SK-N-DZ (cell line): ENCODE measurements at regions not wholly inside any gene's neighbourhood (a gene's known extent, or its start where the extent isn't known, plus 50 kb on each side); places are given as distances from the start of the nearest gene placed in this dataset.

Source experiments
- DNase-seq: peaks from one replicate; pipeline ENCODE4 v3.0.0-alpha.2; 2015; ENCODE audit warnings: low spot score

DNA sequence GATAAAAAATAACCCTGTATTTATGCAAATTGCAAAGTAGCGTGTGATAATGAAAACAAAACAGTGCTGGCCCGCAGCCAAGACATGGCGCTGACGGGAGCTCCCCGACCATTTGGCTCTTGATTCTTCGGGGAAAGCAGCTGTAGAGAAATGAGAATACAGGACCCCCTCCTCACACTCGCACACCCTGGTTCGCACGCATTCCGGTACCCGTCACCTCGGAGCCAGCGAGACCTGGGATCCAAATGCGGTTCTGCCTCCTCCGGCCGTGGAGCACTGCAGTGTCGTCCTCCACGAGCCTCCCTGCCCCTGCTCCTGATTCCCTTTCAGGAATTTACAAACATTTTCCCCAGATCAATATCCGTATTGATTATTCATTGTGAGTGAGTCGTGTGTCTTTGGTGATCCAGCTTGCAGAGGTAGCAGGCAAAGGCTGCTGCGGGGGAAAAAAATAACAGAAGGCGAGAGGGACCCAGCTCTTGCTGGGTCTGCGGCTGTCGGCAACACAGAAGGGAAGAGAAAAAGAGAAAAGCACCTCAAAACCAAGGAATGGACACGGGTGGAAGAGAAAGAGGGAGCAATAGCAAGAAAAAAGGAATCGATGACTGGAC is 184.1 kb upstream of the ZFHX3 start:
- peak; percentile 30 for DNase-seq

DNA sequence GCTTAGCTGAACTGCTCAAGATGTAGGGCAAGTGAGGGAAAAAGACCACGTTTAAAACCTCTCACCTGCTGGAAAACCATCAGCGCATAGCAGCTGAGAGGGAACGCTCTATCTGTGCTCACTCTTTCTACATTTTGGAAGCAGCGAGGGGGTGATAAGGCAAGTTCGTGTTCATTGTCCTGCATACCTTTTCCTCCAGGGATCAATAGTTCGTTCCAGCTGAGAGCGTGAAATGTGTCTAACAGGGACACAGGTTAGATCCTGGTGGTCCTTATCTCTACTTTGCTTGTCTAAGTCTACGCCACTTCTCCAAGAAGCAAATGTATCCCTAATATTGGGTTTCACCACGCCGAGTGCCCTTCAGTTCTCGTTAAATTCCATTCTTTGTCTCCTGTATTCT is 183.5 kb upstream of the ZFHX3 start:
- DNase-seq: peak; percentile 51

DNA sequence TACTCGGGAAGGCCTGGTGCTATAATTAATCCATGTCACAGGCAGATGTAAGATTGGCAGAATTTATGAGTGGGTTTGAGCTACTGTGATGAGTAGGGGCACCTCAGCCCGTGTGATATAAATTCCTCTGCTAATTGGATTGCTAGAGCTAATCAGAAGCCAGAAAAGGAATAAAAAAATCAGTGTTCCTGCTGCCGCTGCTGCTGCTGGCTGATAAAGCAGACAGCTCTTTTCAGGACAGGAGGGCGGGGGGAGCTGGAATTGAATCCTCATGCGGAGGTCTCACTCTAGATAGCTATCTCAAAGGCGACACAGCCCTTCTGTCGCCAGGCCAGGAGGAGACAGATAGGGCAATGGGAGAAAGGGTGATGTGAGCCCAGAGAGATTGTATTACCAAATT is 182.7 kb upstream of the ZFHX3 start:
- peak; percentile 88 for DNase-seq

DNA sequence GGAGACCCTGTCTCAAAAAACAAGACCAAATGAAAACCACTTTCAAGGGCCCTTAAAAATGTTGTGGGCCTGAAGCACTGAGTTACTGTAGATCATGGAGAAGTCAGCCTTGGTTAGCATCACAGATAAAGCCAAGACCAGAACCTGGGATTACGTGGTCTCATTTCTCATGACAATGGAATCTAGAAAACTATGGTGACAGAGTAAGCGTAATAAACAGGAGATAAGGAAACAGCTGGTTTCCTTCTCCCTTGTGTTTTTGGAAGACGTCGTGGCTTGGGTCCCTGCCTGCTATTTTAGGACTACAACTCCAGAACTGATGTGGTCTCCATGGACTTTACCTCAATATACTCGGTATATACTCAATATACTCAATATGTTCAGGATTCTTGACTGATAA is 180.7 kb upstream of the ZFHX3 start:
- DNase-seq: no peak

DNA sequence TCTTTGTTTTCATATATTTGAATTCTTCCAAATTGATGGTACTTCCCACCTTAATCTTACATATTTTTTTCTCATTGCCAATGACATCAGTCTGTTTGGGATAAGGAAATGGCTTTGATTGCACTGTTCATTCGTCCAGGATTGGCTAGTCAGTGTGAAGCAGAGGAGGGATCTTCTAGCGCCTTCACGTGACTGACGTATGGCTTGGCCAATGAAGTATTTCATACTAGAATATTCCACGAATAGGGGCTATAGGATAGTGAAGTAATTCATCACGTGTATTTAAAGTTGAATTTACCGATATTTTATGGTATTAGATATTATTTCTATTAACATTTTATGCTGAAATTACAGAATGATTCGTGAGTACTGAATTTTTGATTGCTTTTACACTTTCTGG is 178.7 kb upstream of the ZFHX3 start:
- no peak for DNase-seq

DNA sequence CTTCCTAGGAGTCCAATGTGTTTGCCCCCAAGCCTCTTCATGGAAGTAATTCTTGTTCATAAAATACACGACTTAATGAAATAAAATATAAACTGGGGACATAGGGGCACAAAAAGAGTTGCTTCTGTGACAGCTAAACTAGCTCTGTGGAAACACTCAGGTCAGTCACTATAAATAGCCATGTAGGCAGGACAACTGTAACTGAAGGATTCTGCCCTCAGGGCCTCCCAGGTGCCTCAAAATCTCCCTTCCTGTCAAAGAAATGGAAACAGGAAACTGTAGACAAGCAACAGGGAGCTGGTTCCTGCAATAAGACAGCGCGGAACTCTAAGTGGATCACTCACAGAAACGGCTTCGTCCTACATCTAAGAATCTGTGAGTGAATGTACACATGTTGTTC is 178.1 kb upstream of the ZFHX3 start:
- no peak for DNase-seq

DNA sequence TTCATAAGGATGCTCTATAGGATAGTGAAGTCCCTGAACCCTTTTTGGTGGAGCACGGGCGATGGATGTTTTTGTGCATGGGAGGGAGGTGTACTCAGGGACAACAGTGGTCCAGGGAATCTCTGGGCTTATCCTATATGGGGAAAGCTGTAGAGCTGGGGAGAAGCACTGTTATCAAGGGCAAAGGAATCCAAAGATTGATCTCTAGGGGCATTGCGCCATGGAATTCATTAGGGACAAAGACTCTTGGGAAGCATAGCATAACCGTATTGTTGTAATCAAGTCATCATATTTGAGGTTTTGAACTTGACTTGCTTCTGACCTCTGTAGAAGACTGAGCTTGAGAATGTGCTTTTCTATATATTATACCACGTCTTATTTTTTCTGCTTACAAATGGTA is 172.9 kb upstream of the ZFHX3 start:
- no peak for DNase-seq

DNA sequence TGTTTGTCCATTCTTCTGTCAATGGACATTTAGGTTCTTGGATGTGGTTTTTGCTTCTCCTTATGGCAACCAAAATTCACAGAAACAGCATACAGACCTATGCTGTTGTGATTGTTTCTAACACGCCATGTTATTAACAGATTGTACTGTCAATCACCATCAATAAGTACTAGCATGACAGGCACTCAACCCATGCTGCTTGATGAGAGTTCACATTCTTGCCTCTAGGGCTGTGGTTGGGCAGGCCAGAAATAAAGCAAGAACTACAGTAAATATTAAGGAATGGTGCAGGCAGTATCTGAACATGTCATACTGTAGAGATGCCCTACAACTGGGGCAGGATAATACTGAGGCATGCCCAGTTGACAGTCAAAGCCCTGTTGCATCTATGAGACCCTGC is 171.2 kb upstream of the ZFHX3 start:
- DNase-seq: no peak

DNA sequence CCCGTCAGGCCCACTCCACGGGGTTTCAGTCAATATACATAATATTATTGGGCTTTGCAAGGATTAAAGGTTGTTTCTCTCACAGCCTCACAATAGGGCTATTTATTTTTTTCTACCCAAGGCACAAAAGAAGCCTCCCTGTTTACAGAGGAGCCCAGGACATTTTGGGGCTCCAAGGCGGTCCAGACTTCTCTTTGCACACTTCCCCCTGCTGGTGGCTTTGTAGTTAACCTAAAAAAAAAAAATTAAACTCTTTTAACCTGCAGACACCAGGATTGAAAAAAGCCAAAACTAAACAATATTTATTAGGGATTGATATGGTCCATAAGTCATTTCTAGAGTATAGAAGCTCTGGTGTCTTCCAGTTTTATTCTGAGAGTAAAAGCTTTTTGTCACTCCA is 169.7 kb upstream of the ZFHX3 start:
- no peak for DNase-seq

DNA sequence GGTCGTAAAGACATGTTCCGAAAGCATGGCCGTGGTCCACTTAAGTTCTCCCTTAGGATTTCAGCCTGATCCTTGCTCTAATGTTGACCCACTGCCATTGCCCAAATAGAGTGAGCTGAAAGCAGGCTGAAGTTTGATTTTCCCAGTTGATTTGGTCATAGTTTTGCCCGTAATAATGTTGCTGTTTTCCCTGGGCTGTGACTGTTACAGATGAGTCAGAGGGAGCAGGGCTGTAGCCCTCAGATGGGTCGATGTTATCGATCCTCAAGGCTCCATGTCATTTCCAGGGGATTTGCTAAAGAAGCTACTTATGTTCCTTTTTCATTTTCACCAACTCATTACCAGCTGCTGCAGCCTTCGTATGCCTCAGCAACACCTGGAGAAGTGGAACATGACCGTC is 169.0 kb upstream of the ZFHX3 start:
- DNase-seq: no peak

DNA sequence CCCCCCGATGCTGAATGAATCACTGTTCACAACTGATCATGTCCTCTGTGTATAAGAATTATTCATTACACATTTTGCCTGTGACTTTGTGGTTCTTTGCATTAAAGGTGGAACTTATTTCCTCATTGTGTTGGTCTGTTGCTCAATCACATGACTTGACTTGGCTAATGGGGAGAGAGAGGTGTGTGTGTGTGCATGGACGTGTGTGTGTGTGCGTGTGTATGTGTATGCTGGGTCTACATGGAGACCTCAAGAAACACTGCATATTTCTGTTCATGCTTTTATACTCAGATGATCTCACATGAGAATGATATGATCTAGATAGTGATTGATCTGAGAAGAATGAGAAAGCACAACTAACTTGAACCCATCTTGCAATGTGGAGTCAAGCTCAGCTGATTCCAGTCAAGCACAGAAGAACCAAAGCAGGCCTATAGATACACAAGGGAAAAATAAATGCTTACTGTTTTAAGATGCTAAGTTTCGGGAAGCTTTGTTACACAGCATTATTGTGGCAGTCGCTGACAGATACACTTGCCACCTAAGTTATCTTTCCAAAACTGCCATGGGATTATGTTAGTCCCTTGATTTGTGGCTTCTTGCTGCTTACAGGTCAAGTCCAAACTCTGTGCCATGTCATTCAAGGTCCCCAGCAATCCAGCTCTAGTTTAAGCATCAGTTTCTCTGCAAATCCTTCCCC is 167.9 kb upstream of the ZFHX3 start:
- no peak for DNase-seq

DNA sequence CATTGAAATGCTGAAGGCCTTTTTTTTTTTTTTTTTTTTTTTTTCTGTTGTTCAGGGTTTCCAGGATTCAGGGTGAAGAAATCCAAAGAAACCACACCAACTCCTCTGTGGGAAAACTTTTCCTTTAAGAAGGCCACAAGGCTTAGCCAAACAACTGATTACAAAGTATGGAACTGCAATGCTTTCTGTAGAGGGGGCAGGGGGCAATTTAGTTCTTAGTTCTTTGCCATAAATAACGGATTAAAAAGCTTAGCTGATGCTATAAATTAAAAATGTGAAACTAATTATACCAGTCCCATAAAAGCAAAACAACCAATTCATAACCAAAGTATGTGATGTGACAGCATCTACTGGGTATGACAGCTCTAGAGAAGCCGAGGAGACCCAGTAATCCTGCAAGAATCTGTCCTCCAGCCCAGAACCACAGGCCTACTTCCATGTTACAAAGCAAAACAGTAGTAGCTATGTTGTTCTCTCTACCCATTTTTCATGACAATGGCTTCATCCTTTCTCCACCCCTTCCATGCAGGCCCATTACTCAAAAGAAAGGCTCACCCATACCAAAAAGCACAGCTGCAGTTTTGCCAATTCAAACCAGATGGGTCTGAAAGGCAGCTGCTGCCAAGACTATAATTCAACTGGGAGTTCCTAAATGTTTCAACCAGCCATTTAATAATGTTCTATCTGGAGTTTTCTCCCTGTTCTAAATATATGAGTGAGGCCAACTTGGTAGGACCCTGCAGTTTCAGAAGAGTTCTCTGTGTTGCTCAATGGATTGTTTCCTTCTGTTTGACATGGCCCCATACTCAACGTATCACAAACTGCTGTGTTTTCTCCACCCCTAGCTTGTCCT is 167.1 kb upstream of the ZFHX3 start:
- no peak for DNase-seq

DNA sequence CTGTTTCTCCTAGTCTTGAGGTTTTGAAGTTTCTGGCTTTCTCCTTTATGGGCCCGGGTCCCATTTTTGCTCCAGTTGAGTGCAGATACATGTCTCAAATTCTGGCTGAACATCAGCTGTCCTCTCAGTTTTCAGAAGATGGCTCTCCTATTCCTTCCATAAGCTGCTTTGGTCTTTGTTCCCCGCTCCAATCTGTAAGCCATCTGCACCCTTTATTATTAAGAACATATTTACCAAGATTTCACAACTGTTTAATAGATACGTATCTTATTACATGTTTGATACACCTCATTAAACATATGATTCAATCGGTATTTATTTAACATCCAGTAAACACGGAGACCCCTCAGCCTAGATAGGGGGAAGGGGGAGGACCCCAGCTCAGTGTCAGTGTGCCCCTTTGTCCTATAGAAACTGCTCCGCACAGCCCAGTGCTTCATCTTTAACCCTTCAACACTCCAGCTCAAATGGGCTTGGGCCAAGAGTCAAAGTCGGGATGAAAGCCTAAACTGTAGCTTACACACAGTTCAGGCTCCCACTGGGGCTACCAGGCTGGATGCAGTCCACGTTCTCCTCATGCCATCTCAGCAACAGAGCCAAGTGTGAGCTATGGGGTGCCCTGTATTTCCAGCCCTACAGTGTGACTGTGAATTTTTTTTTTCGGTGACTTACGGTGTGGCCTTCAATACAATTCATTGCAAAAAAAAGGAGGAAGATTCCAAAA is 166.0 kb upstream of the ZFHX3 start:
- DNase-seq: no peak

DNA sequence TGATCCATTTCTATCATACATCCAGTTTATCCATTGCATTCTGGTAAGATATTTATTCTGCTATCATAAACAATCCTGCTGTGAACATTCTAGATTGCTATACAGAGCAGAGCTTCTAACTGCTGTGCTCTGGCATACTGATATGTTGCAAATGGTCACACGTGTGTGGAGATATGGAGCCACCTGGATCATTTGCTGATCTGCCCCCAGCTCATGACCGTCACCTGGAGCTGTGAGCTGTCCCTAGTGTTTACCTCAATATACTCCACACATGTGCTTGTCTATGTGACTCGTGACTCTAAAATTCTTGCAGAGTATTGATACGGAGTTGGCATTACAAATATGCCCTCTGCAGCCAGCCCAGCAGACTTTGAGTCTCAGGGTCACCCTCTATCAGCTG is 164.5 kb upstream of the ZFHX3 start:
- DNase-seq: no peak

DNA sequence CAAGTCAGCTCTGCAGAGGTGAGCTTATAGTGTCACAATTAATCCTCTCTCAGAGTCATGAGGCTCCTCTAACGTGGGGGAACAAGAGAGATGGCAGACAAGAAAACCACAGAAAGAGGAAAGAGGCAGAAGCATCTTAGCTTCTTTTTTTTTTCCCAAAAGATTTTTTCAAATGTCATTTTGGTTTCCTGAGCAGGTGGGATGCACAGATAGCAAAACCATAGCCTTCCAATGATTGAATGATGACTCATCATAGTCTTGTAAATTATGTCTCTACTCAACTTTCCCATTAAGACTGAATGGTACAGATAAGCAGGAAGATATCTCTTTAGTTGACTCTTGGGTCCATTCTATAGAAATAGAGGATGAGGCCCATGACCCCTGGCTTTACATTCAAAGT is 162.8 kb upstream of the ZFHX3 start:
- DNase-seq: no peak

DNA sequence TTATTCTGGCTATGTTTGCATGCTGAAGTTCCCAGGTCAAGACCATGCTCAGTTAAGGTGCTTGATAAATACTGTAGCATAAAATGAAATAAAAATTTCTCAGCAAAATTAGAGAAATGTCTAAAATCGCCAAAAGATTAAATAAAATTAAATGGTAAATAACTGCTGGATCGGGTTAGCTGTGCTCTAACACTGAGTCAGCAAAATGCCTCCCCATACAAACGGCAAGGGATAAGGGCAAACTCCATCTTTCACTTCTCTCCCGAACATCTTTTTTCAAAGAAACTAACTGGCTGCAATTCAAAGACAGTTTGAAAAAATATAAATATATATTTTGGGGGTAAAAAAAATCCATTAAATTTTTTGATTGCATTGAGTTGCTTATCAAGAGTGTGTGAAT is 162.2 kb upstream of the ZFHX3 start:
- DNase-seq: no peak

DNA sequence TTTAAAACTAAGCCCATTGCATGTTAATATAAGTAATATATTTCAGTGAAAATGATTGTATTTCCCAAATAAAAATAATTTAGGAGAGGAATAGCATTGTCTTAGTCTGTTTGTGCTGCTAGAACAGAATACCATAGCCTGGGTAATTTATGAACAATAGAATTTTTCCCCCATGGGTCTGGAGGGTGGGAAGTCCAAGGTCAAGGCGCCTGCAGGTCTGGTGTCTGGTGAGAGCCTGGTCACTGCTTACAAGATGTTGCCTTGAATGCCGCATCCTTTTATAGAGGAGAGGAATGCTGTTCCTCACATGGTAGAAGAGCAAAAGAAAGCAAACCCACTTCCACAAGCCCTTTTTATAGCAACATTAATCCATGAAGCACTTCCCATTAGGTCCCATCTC is 161.3 kb upstream of the ZFHX3 start:
- no peak for DNase-seq

DNA sequence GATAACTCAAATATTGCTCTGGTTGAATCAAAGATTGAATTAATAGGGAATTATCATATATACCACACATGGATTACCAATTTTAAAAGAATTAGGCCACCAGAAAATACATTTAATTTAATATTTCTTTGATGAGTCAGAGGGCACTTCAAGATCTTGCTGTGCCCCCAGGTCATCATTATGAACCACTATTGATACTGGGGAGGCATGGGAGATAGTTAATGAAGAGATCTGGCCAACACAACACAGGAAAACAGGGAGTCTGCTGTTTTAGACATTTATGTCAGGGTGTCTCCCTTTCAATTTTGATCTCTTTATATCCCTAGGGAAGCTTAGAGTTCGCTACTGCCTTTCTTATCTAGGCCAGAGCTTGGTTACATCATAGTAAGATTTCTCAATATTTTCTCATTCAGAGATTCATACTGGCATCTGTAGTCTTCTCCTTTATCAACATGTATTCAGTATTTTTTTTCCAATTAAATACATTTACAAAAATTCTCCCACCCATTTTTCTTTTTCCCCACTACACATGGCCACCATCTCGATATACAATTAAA is 158.3 kb upstream of the ZFHX3 start:
- no peak for DNase-seq

DNA sequence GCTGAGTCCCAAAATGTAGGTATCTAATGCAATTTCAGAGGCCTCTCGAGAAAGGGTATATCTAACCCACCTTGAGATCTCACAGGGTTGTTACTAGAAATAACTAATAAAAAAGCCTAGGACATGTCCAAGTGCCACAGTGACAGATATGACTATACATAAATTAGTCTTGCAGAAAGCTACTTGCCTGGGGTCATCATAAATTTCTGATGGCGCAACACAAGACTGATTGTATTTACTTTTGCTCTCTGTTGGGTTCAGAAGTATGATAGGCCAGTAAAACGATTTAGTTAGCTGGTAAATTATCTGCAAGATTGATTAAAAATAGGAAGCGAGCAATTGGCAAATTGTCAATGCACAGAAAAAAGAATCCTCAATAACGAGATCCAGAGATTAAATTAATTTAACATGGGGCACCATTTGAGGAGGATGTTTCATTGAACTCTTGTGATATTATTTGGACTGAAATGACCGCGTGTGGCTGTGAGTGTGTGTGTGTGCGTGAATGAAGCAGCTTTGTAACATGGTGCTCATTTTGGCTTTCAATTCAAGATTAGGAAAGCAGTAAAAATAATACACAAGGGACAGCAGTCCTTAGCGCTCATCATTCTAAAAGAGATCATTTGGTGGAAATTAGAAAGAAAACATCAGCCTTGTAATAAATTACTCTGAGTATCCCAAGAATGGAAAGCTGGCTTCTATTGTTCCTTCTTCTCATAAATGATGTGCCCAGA is 157.4 kb upstream of the ZFHX3 start:
- DNase-seq: no peak

DNA sequence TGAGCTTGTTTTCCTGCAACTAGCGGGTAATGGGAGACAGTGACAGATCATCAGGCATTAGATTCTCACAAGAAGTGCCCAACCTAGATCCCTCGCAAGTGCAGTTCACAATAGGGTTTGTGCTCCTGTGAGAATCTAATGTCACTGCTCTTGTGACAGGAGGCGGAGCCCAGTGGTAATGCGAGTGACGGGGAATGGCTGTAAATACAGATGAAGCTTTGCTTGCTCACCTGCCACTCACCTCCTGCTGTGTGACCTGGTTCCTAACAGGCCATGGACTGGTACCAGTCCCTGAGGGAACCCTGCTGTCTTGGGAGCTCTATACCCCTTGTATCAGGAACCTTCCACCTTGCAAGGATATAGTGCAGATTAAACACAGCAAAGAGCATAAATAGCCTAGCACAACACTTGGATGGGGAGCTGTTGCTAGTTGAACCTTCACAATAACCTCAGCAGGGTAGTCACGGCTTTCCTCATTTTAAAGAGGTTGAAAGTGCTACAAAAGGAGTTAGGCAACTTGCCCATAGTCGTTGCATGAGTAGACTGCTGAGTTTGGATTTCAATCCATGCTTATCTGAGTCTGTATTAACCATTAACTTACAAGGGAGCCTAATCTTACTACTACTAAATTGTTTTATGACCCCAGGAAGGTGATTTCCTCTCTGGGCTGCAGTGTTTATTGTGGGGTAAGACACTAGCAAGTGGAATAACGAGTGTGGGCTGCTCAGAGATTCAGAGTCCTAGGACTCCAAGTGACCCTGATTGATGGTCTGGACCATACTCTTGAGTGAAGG is 156.6 kb upstream of the ZFHX3 start:
- DNase-seq: no peak
